HEK293T (cell line): ENCODE measurements at regions not wholly inside any gene's neighbourhood (a gene's known extent, or its start where the extent isn't known, plus 50 kb on each side); places are given as distances from the start of the nearest gene placed in this dataset.
"Not testable (repeated sequence)": the region's sequence is repeated elsewhere in the genome, so short reads cannot be mapped to it uniquely, and the experiment has no call there.

ENCODE experiments used
- CTCF ChIA-PET: fragments of 350-600 bp; formaldehyde crosslinking; extraction: SDS; loops from one replicate; lab custom pipeline; 2021; ENCODE audit warnings: antibody characterized with exemption, inconsistent platforms; lab: Yijun Ruan, JAX
- POLR2A ChIA-PET: fragments of 350-600 bp; formaldehyde crosslinking; extraction: SDS; loops from one replicate; lab custom pipeline; 2020; ENCODE audit warnings: antibody characterized with exemption, inconsistent platforms; lab: Yijun Ruan, JAX
- DNase-seq: peaks from one replicate; pipeline ENCODE4 v3.0.0; 2012; ENCODE audit warnings: mixed read lengths; ENCODE audit errors: extremely low spot score
- ARNT ChIP-seq: fragments of 450-650 bp; IDR thresholded peaks from 2 replicates; pipeline ENCODE4 v1.6.1; 2017; ENCODE audit warnings: mild to moderate bottlenecking
- BHLHE40 ChIP-seq: fragments of 450-650 bp; IDR thresholded peaks from 2 replicates; pipeline ENCODE4 v1.6.1; 2016; ENCODE audit warnings: mild to moderate bottlenecking, moderate library complexity, borderline replicate concordance
- CTBP1 ChIP-seq: fragments of 450-650 bp; IDR thresholded peaks from 2 replicates; pipeline ENCODE4 v1.6.1; 2016; ENCODE audit warnings: borderline replicate concordance
- ELF4 ChIP-seq: fragments of 450-650 bp; IDR thresholded peaks from 2 replicates; pipeline ENCODE4 v1.6.1; 2017; ENCODE audit warnings: antibody characterized with exemption
- FOXA1 ChIP-seq: fragments of 450-650 bp; IDR thresholded peaks from 2 replicates; pipeline ENCODE4 v1.6.1; 2016; ENCODE audit warnings: mild to moderate bottlenecking
- FOXK2 ChIP-seq: fragments of 450-650 bp; IDR thresholded peaks from 2 replicates; pipeline ENCODE4 v1.6.1; 2016; ENCODE audit warnings: mild to moderate bottlenecking
- FOXM1 ChIP-seq: fragments of 450-650 bp; IDR thresholded peaks from 2 replicates; pipeline ENCODE4 v1.6.1; 2017; ENCODE audit warnings: mild to moderate bottlenecking, borderline replicate concordance
- HDGF ChIP-seq: fragments of 450-650 bp; IDR thresholded peaks from 2 replicates; pipeline ENCODE4 v1.6.1; 2017; ENCODE audit warnings: antibody characterized with exemption, borderline replicate concordance
- L3MBTL2 ChIP-seq: fragments of 450-650 bp; conservative IDR thresholded peaks from 2 replicates; pipeline ENCODE4 v1.6.1; 2016; ENCODE audit warnings: mild to moderate bottlenecking
- LEF1 ChIP-seq: fragments of 450-650 bp; IDR thresholded peaks from 2 replicates; pipeline ENCODE4 v1.6.1; 2017; ENCODE audit warnings: mild to moderate bottlenecking, borderline replicate concordance
- NFRKB ChIP-seq: fragments of 450-650 bp; IDR thresholded peaks from 2 replicates; pipeline ENCODE4 v1.6.1; 2016; ENCODE audit warnings: mild to moderate bottlenecking, moderate library complexity
- SP1 ChIP-seq: fragments of 450-650 bp; IDR thresholded peaks from 2 replicates; pipeline ENCODE4 v1.6.1; 2017
- SUZ12 ChIP-seq: fragments of 450-650 bp; IDR thresholded peaks from 2 replicates; pipeline ENCODE4 v1.6.1; 2016; ENCODE audit warnings: mild to moderate bottlenecking
- TARDBP ChIP-seq: fragments of 450-650 bp; IDR thresholded peaks from 2 replicates; pipeline ENCODE4 v1.6.1; 2016
- ZNF384 ChIP-seq: fragments of 450-650 bp; IDR thresholded peaks from 2 replicates; pipeline ENCODE4 v1.6.1; 2016
- TF ChIP-seq, protein P1 (sequence below): fragments of 450-650 bp; IDR thresholded peaks from 2 replicates; pipeline ENCODE4 v1.6.1; 2016

DNA sequence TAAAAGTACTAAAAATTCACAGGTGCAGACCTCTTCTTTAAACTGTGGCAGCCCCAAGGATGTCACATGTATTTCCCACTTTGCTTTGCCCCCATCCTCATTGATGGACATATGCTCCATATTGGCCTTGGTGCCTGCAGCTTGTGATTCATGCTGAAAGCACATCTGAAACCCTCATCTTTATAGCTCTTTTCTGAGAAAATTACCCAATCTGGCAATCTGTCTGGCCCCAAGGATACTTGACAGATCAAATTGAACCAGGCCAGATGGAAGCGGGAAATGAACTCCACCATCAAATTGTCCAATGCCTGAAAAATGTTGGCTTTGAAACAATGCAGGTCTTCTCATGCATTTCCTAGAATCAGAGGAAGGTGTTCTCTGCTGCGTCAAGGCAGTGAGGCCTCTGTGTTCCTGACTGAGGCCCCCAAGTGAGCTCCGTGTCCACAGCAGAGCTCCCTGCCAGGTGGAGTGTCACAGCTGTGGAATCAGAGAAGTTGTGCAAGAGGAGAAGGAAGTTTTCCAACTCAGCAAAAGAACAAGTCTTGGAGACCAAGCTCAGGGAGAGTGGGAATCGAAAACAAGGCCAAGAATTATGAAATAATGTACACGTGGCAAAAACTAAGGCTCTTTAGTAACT, 323.7 kb downstream of the PLPP3 start:
- ChIA-PET CTCF (interaction anchor here (0.8 kb wide), 1 partner anchor 23 kb away, joined by 3 read pairs; no protein-coding TSS in a partner anchor), POLR2A (no interaction called here)
- TF ChIP-seq HDGF, result no peak
- no peak for TF ChIP-seq ELF4
- no peak for TF ChIP-seq ARNT
- TF ChIP-seq FOXA1, result no peak
- TF ChIP-seq LEF1, result no peak
- TF ChIP-seq SP1, result no peak
- TF ChIP-seq CTBP1, result no peak
- no peak for TF ChIP-seq SUZ12
- TF ChIP-seq FOXM1, result no peak
- no peak for TF ChIP-seq ZNF384
- no peak for TF ChIP-seq BHLHE40
- no peak for TF ChIP-seq FOXK2
- no peak for TF ChIP-seq NFRKB
- no peak for TF ChIP-seq TARDBP
- TF ChIP-seq, protein P1, sequence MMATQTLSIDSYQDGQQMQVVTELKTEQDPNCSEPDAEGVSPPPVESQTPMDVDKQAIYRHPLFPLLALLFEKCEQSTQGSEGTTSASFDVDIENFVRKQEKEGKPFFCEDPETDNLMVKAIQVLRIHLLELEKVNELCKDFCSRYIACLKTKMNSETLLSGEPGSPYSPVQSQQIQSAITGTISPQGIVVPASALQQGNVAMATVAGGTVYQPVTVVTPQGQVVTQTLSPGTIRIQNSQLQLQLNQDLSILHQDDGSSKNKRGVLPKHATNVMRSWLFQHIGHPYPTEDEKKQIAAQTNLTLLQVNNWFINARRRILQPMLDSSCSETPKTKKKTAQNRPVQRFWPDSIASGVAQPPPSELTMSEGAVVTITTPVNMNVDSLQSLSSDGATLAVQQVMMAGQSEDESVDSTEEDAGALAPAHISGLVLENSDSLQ, result no peak
- no peak for DNase-seq

GRCh38 chr1:56254130-56254529, 325.2 kb downstream of the PLPP3 start:
- no peak for TF ChIP-seq FOXK2
- no peak for TF ChIP-seq L3MBTL2
- TF ChIP-seq TARDBP, result no peak
- TF ChIP-seq CTBP1, result no peak
- no peak for TF ChIP-seq ELF4
- no peak for TF ChIP-seq BHLHE40
- TF ChIP-seq NFRKB, result no peak
- TF ChIP-seq, protein P1, result no peak
- no peak for TF ChIP-seq FOXA1
- no peak for TF ChIP-seq SUZ12
- no peak for DNase-seq
- ChIA-PET CTCF (no interaction called here), POLR2A (no interaction called here)

DNA sequence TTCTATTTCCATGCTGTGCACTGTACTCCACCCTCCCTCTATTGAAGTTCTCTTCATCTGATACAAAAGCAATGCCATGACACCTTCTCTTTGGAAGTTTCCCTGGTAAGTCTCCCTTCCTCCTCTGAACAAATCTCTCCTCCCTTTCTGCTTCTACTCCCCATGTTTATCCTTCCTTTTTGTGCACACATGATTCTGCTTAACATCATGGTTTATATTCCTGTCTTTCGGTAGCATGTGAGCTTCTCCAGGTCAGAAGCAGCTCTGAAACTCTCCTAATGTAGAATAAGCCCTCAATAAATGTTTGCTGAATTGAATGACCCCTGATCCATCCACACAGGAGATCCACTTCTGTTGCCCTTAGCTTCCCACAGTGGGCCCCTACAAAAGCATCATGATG, 328.6 kb downstream of the PLPP3 start:
- no peak for DNase-seq
- POLR2A ChIA-PET, result no interaction called here
- CTCF ChIA-PET, result interaction anchor here (0.9 kb wide), 1 partner anchor 27 kb away, joined by 3 read pairs; no protein-coding TSS in a partner anchor
- TF ChIP-seq SUZ12, result no peak
- no peak for TF ChIP-seq ELF4
- TF ChIP-seq CTBP1, result no peak
- no peak for TF ChIP-seq TARDBP
- no peak for TF ChIP-seq NFRKB
- TF ChIP-seq, protein P1, result no peak
- TF ChIP-seq LEF1, result no peak
- TF ChIP-seq FOXK2, result no peak
- TF ChIP-seq HDGF, result no peak
- no peak for TF ChIP-seq BHLHE40
- TF ChIP-seq FOXM1, result no peak
- no peak for TF ChIP-seq ZNF384
- no peak for TF ChIP-seq SP1
- TF ChIP-seq L3MBTL2, result no peak
- TF ChIP-seq FOXA1, result no peak
- TF ChIP-seq ARNT, result no peak

GRCh38 chr1:56249234-56249633, 330.1 kb downstream of the PLPP3 start:
- TF ChIP-seq NFRKB, result no peak
- no peak for DNase-seq
- ChIA-PET POLR2A (no interaction called here), CTCF (no interaction called here)

DNA sequence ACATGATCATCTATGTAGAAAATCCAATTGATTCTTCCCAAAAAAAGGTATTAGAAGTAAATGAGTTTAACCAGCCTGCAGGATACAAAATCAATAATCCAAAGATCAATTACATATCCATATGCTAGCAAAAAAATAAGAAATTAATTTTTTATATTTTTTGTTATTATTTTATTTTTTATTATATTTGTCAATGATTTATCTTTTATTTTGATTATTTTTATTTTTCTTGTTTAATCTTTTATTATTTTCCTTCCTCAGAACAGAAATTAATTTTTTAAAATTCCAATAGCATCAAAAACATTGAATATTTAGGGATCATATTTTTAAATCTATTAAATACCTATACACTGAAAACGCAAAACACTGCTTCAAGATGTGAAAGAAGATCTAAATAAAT, 331.2 kb downstream of the PLPP3 start:
- POLR2A ChIA-PET, result no interaction called here
- CTCF ChIA-PET, result no interaction called here
- no peak for DNase-seq
- TF ChIP-seq CTBP1, result no peak
- TF ChIP-seq ZNF384, result no peak
- no peak for TF ChIP-seq SP1
- TF ChIP-seq L3MBTL2, result no peak
- TF ChIP-seq SUZ12, result no peak
- TF ChIP-seq ARNT, result no peak
- TF ChIP-seq ELF4, result no peak
- TF ChIP-seq TARDBP, result no peak
- TF ChIP-seq LEF1, result no peak
- no peak for TF ChIP-seq NFRKB
- TF ChIP-seq, protein P1, result no peak
- no peak for TF ChIP-seq BHLHE40
- no peak for TF ChIP-seq FOXA1

- CTCF ChIA-PET, DNase-seq, POLR2A ChIA-PET: not testable (repeated sequence)
Observed at GRCh38 chr1:56246726-56247125, 332.6 kb downstream of the PLPP3 start.
